ENCODE measurements at regions not wholly inside any gene's neighbourhood (a gene's known extent, or its start where the extent isn't known, plus 50 kb on each side); places are given as distances from the start of the nearest gene placed in this dataset.

- TF ChIP-seq, protein P1, sequence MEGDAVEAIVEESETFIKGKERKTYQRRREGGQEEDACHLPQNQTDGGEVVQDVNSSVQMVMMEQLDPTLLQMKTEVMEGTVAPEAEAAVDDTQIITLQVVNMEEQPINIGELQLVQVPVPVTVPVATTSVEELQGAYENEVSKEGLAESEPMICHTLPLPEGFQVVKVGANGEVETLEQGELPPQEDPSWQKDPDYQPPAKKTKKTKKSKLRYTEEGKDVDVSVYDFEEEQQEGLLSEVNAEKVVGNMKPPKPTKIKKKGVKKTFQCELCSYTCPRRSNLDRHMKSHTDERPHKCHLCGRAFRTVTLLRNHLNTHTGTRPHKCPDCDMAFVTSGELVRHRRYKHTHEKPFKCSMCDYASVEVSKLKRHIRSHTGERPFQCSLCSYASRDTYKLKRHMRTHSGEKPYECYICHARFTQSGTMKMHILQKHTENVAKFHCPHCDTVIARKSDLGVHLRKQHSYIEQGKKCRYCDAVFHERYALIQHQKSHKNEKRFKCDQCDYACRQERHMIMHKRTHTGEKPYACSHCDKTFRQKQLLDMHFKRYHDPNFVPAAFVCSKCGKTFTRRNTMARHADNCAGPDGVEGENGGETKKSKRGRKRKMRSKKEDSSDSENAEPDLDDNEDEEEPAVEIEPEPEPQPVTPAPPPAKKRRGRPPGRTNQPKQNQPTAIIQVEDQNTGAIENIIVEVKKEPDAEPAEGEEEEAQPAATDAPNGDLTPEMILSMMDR (IDR thresholded peaks at IDR 0.05), result no peak
- TF ChIP-seq POLR2A (IDR thresholded peaks at IDR 0.05) (no peak), POLR2AphosphoS5 (IDR thresholded peaks at IDR 0.05; ENCODE audit: insufficient read depth in 1 of 2, low read depth in 1 of 2) (no peak)
Measured at GRCh38 chr5:135106610-135107471, 72.8 kb upstream of the PITX1 start.

Data from vagina (tissue), 2 donors.